HCT116 (cell line): ENCODE measurements at regions not wholly inside any gene's neighbourhood (a gene's known extent, or its start where the extent isn't known, plus 50 kb on each side); places are given as distances from the start of the nearest gene placed in this dataset.

Experiments used
- ATAC-seq: fragments of 200-7000 bp; cut with Tn5 transposase; 2 replicates; pipeline ENCODE4 v1.9.1; 2020; ENCODE audit warnings: mild to moderate bottlenecking, moderate library complexity
- BruUV-seq: library from RNA; stranded (reverse); fragments of 400-500 nt; replicated peaks from 2 replicates; lab custom pipeline; 2021; lab: Mats Ljungman, UMichigan
- CTCF ChIA-PET: fragments of 300-600 bp; sonication (Branson Sonifier 250); formaldehyde crosslinking; loops from one replicate; lab custom pipeline; 2021; ENCODE audit warnings: antibody characterized with exemption; lab: Charles Lee
- POLR2A ChIA-PET: fragments of 300-600, 350-600 bp; sonication (Branson Sonifier 250); formaldehyde crosslinking; loops from one replicate; lab custom pipeline; 2021; ENCODE audit warnings: antibody characterized with exemption; lab: Charles Lee
- RAD21 ChIA-PET, 2 experiments: fragments of 300-600 bp; sonication (Branson Sonifier 250); formaldehyde crosslinking; loops; one replicate each; lab custom pipeline; 2023; ENCODE audit warnings: low total read pairs in 2 of 2; ENCODE audit not compliant: uncharacterized antibody in 2 of 2, unreplicated experiment in 2 of 2, low non-redundant PET in 1 of 2; lab: Charles Lee
- DNase-seq: peaks from one replicate; pipeline ENCODE4 v3.0.0-alpha.2; 2010; ENCODE audit warnings: low read depth, low spot score
- H2AFZ ChIP-seq: fragments of 200-600 bp; shearing (Covaris generic), sonication (generic); 2 replicates; pipeline ENCODE4 v1.6.1; 2017; ENCODE audit warnings: low read depth, mixed run types, mixed read lengths, antibody characterized with exemption, low read length; ENCODE audit not compliant: poor library complexity, severe bottlenecking
- H3K27ac ChIP-seq: 2 replicates; pipeline ENCODE4 v1.5.1; 2012; ENCODE audit warnings: low read depth, low read length
- H3K27me3 ChIP-seq: fragments of 200-600 bp; sonication (generic); 2 replicates; pipeline ENCODE4 v1.6.1; 2016; ENCODE audit warnings: mixed run types, low read length, mixed read lengths; ENCODE audit not compliant: insufficient read depth
- H3K36me3 ChIP-seq, 2 experiments: fragments of 200-500 bp in 1 of 2; fragments of 200-600 bp in 1 of 2; sonication (Bioruptor generic) in 1 of 2; sonication (generic) in 1 of 2; 2 replicates each; pipeline versions ENCODE4 v1.5.1 to v1.6.1; 2014 to 2016; ENCODE audit warnings: low read length in 2 of 2, inconsistent platforms in 1 of 2, mixed read lengths in 1 of 2, mixed run types in 1 of 2; ENCODE audit not compliant: insufficient read depth in 2 of 2, control insufficient read depth in 1 of 2
- H3K4me1 ChIP-seq, 2 experiments: fragments of 200-600 bp in 1 of 2; sonication (generic) in 1 of 2; 2 replicates each; pipeline versions ENCODE4 v1.5.1 to v1.6.1; 2012 to 2017; ENCODE audit warnings: low read length in 2 of 2, inconsistent platforms in 1 of 2, mild to moderate bottlenecking in 1 of 2, mixed read lengths in 1 of 2, mixed run types in 1 of 2, moderate library complexity in 1 of 2; ENCODE audit not compliant: insufficient read depth in 2 of 2, control insufficient read depth in 1 of 2
- H3K4me2 ChIP-seq: fragments of 200-600 bp; sonication (generic); 2 replicates; pipeline ENCODE4 v1.6.1; 2017; ENCODE audit warnings: mixed run types, low read length, mixed read lengths
- H3K4me3 ChIP-seq, 2 experiments: fragments of 200-600 bp in 1 of 2; sonication (generic) in 1 of 2; replicated peaks in 1 of 2; 2 replicates each; pipeline ENCODE4 v1.5.1; 2011 to 2016; ENCODE audit warnings: low read length in 2 of 2, control low read depth in 1 of 2, low read depth in 1 of 2, mild to moderate bottlenecking in 1 of 2, mixed read lengths in 1 of 2, mixed run types in 1 of 2
- H3K79me2 ChIP-seq: fragments of 200-600 bp; sonication (generic); 2 replicates; pipeline ENCODE4 v1.6.1; 2017; ENCODE audit warnings: mild to moderate bottlenecking, mixed run types, low read length, moderate library complexity, mixed read lengths; ENCODE audit not compliant: insufficient read depth
- H3K9ac ChIP-seq: fragments of 200-600 bp; sonication (generic); 2 replicates; pipeline ENCODE4 v1.6.1; 2016; ENCODE audit warnings: low read length, mixed read lengths
- H3K9me2 ChIP-seq: fragments of 200-600 bp; sonication (generic), shearing (Covaris generic); 2 replicates; pipeline ENCODE4 v1.6.1; 2017; ENCODE audit warnings: mixed run types, mild to moderate bottlenecking, moderate library complexity; ENCODE audit not compliant: insufficient read depth
- H3K9me3 ChIP-seq, 2 experiments: fragments of 200-500 bp in 1 of 2; fragments of 200-600 bp in 1 of 2; sonication (Bioruptor generic) in 1 of 2; sonication (generic) in 1 of 2; 2 replicates each; pipeline ENCODE4 v1.6.1; 2014 to 2017; ENCODE audit warnings: low read length in 2 of 2, mixed read lengths in 2 of 2, inconsistent platforms in 1 of 2, low read depth in 1 of 2, mild to moderate bottlenecking in 1 of 2, mixed run types in 1 of 2, moderate library complexity in 1 of 2; ENCODE audit not compliant: control insufficient read depth in 1 of 2, insufficient read depth in 1 of 2
- H4K20me1 ChIP-seq: fragments of 200-600 bp; sonication (generic), shearing (Covaris generic); 2 replicates; pipeline ENCODE4 v1.6.1; 2017; ENCODE audit warnings: mixed run types, mild to moderate bottlenecking, moderate library complexity; ENCODE audit not compliant: insufficient read depth
- ATF3 ChIP-seq: IDR thresholded peaks from 2 replicates; pipeline ENCODE4 v1.6.1; 2012
- CBX3 ChIP-seq: IDR thresholded peaks from 2 replicates; pipeline ENCODE4 v1.6.1; 2012; ENCODE audit warnings: low read depth
- ELF1 ChIP-seq: IDR thresholded peaks from 2 replicates; pipeline ENCODE4 v1.6.1; 2012; ENCODE audit warnings: low read depth, borderline replicate concordance
- EZH2 ChIP-seq: fragments of 200-600 bp; sonication (generic); IDR thresholded peaks from 2 replicates; pipeline ENCODE4 v1.6.1; 2017; ENCODE audit warnings: antibody characterized with exemption, mixed run types
- JUND ChIP-seq: IDR thresholded peaks from 2 replicates; pipeline ENCODE4 v1.6.1; 2012
- SIN3A ChIP-seq: IDR thresholded peaks from 2 replicates; pipeline ENCODE4 v1.6.1; 2012; ENCODE audit warnings: low read depth
- SP1 ChIP-seq: IDR thresholded peaks from 2 replicates; pipeline ENCODE4 v1.6.1; 2012; ENCODE audit warnings: low read depth
- TCF7L2 ChIP-seq: IDR thresholded peaks from 2 replicates; pipeline ENCODE4 v1.7.0; 2011; ENCODE audit warnings: borderline replicate concordance, inconsistent platforms; ENCODE audit not compliant: insufficient read depth, insufficient read length; ENCODE audit errors: extremely low read depth
- ZNF274 ChIP-seq: fragments of 200-500 bp; sonication (Bioruptor generic); IDR thresholded peaks from 2 replicates; pipeline ENCODE4 v1.6.1; 2014; ENCODE audit warnings: mild to moderate bottlenecking, low read depth, low read length, inconsistent platforms
- intact Hi-C: fragments of 100-400 bp; cut with micrococcal nuclease; formaldehyde crosslinking; loops from 2 replicates; pipeline ENCODE4 v1.10.0; 2022
- TF ChIP-seq, protein P1 (sequence below): IDR thresholded peaks from 2 replicates; pipeline ENCODE4 v1.6.1; 2011; ENCODE audit warnings: mild to moderate bottlenecking, low read length, moderate library complexity; ENCODE audit not compliant: insufficient replicate concordance; ENCODE audit errors: extremely low read depth

- POLR2A ChIA-PET, result no interaction called here
- CTCF ChIA-PET, result no interaction called here
- Histone ChIP-seq H3K79me2 (no peaks in the 10 kb centered on the region), H3K9me2 (no peaks in the 10 kb centered on the region), H3K4me3 (no peak overlapping the region), H4K20me1 (no peaks in the 10 kb centered on the region), H2AFZ (no peak overlapping the region), H3K27me3 (peaks cover 39% of the 10 kb centered on the region), H3K4me1 (no peaks in the 10 kb centered on the region), H3K9ac (no peak overlapping the region), H3K4me2 (no peak overlapping the region), H3K36me3 (no peaks in the 10 kb centered on the region), H3K27ac (no peak overlapping the region), H3K9me3 (no peaks in the 10 kb centered on the region)
- intact Hi-C loops, result no loop called here
- no peak for ATAC-seq
- RAD21 ChIA-PET, result no interaction called here
- BruUV-seq, result no TSS peak
- TF ChIP-seq ELF1 (no peak), ATF3 (no peak), CBX3 (no peak), SP1 (no peak), EZH2 (no peak), ZNF274 (no peak), SIN3A (no peak), TCF7L2 (no peak), JUND (no peak)
- TF ChIP-seq, protein P1, sequence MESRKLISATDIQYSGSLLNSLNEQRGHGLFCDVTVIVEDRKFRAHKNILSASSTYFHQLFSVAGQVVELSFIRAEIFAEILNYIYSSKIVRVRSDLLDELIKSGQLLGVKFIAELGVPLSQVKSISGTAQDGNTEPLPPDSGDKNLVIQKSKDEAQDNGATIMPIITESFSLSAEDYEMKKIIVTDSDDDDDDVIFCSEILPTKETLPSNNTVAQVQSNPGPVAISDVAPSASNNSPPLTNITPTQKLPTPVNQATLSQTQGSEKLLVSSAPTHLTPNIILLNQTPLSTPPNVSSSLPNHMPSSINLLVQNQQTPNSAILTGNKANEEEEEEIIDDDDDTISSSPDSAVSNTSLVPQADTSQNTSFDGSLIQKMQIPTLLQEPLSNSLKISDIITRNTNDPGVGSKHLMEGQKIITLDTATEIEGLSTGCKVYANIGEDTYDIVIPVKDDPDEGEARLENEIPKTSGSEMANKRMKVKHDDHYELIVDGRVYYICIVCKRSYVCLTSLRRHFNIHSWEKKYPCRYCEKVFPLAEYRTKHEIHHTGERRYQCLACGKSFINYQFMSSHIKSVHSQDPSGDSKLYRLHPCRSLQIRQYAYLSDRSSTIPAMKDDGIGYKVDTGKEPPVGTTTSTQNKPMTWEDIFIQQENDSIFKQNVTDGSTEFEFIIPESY, result no peak
- DNase-seq, result no peak
Observed at GRCh38 chr2:163493359-163494298, 242.2 kb downstream of the FIGN start.
